A549 (cell line): ENCODE measurements at regions not wholly inside any gene's neighbourhood (a gene's known extent, or its start where the extent isn't known, plus 50 kb on each side); places are given as distances from the start of the nearest gene placed in this dataset.

Experiments
- BHLHE40 ChIP-seq: IDR thresholded peaks from 2 replicates; pipeline ENCODE4 v1.6.1; 2012; ENCODE audit warnings: low read depth, low read length, inconsistent platforms
- CBX8 ChIP-seq: fragments of 200-600 bp; sonication (generic); IDR thresholded peaks from 2 replicates; pipeline ENCODE4 v1.6.1; 2016
- EP300 ChIP-seq, 2 experiments: fragments of >200 bp; sonication (Bioruptor Twin); formaldehyde crosslinking; IDR thresholded peaks; 2 replicates in 1 of 2; 3 replicates in 1 of 2; pipeline ENCODE4 v1.6.1; 2016 to 2017
- FOSL2 ChIP-seq, 2 experiments: fragments of 450-650 bp in 1 of 2; fragments of >200 bp in 1 of 2; sonication (Bioruptor Twin) in 1 of 2; formaldehyde crosslinking; IDR thresholded peaks; 2 replicates each; pipeline versions ENCODE4 v1.5.0 to v1.6.1; 2016 to 2020; ENCODE audit warnings: mild to moderate bottlenecking in 1 of 2, moderate library complexity in 1 of 2
- HDAC2 ChIP-seq: fragments of 200-600 bp; sonication (generic); IDR thresholded peaks from 2 replicates; pipeline ENCODE4 v1.6.1; 2016
- MAFK ChIP-seq: fragments of 450-650 bp; IDR thresholded peaks from 2 replicates; pipeline ENCODE4 v1.6.1; 2014; ENCODE audit not compliant: partially characterized antibody
- POLR2A ChIP-seq: IDR thresholded peaks from 2 replicates; pipeline ENCODE4 v1.6.1; 2012; ENCODE audit warnings: mild to moderate bottlenecking, low read length
- RAD21 ChIP-seq, 2 experiments: fragments of >200 bp in 1 of 2; sonication (Bioruptor Twin) in 1 of 2; formaldehyde crosslinking in 1 of 2; IDR thresholded peaks in 1 of 2; conservative IDR thresholded peaks in 1 of 2; 2 replicates in 1 of 2; 3 replicates in 1 of 2; pipeline ENCODE4 v1.6.1; 2012 to 2018; ENCODE audit warnings: inconsistent platforms in 1 of 2
- SREBF2 ChIP-seq: fragments of 450-650 bp; IDR thresholded peaks from 2 replicates; pipeline ENCODE4 v1.6.1; 2014; ENCODE audit warnings: mild to moderate bottlenecking, moderate library complexity
- ZFP36 ChIP-seq: fragments of 450-650 bp; IDR thresholded peaks from 2 replicates; pipeline ENCODE4 v1.6.1; 2014; ENCODE audit warnings: borderline replicate concordance; ENCODE audit not compliant: partially characterized antibody
- TF ChIP-seq, protein P1 (sequence below): fragments of >200 bp; sonication (Bioruptor Twin); formaldehyde crosslinking; IDR thresholded peaks from 3 replicates; pipeline ENCODE4 v1.5.1; 2016
- TF ChIP-seq, protein P2 (sequence below): fragments of 150-350 bp; IDR thresholded peaks from 2 replicates; pipeline ENCODE4 v1.6.1; 2014; ENCODE audit warnings: low read depth, mild to moderate bottlenecking, low read length
- TF ChIP-seq, protein P3 (sequence below): IDR thresholded peaks from 2 replicates; pipeline ENCODE4 v1.6.1; 2012
- TF ChIP-seq, protein P4 (sequence below): IDR thresholded peaks from 2 replicates; pipeline ENCODE4 v1.6.1; 2012

DNA sequence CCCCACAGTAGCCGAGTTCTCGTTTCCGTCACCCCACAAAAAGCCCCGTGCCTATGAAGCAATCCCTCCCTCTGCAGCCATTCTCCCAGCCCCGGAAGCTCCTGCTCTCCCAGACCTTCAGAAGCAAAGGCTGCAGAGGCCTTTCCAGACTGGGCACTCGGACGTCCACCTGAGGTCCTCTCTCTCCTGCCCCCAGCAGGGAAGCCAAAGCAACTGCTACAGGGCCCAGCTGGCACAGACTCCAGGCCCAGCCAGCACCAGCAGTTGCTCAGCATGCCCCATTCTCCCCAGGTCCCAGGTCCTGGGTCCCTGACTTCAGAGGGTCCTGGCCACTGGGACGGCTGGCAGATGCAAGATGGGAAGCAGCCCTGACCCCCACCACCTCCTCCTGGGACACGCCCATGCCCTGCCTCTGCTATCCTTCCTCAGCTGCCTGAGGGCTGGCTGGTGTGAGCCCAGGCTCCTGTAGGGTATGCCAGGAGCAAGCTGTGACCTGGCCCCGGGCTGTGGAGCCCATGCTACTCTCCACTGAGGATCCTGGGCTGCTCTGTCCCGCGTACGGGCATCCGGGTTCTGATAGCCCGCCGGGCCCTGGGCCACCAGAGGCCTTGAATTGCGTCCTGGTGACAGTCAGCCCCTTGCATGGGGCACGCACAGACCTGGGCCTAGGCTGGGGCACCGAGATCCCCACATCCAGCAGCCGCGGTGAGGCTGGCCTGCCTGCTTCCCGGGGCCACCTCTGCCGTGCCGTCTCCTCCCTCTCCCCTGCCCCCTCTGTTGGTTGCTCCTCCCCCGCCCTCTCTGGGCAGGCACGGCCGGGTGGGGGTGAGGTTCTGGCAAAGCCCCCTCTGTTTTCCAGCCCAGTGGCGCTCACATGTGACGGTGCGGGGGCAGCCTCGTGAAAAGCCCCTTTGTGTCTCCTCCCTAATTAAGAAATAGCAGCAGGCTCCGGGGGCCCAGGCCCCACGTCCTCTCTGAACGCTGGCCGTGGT, 1310.3 kb downstream of the BRD1 start:
- TF ChIP-seq POLR2A: no peak
- TF ChIP-seq, protein P1, sequence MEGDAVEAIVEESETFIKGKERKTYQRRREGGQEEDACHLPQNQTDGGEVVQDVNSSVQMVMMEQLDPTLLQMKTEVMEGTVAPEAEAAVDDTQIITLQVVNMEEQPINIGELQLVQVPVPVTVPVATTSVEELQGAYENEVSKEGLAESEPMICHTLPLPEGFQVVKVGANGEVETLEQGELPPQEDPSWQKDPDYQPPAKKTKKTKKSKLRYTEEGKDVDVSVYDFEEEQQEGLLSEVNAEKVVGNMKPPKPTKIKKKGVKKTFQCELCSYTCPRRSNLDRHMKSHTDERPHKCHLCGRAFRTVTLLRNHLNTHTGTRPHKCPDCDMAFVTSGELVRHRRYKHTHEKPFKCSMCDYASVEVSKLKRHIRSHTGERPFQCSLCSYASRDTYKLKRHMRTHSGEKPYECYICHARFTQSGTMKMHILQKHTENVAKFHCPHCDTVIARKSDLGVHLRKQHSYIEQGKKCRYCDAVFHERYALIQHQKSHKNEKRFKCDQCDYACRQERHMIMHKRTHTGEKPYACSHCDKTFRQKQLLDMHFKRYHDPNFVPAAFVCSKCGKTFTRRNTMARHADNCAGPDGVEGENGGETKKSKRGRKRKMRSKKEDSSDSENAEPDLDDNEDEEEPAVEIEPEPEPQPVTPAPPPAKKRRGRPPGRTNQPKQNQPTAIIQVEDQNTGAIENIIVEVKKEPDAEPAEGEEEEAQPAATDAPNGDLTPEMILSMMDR: no peak
- no peak for TF ChIP-seq EP300 (IDR thresholded peaks at IDR 0.05)
- TF ChIP-seq, protein P2, sequence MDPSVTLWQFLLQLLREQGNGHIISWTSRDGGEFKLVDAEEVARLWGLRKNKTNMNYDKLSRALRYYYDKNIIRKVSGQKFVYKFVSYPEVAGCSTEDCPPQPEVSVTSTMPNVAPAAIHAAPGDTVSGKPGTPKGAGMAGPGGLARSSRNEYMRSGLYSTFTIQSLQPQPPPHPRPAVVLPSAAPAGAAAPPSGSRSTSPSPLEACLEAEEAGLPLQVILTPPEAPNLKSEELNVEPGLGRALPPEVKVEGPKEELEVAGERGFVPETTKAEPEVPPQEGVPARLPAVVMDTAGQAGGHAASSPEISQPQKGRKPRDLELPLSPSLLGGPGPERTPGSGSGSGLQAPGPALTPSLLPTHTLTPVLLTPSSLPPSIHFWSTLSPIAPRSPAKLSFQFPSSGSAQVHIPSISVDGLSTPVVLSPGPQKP: no peak
- TF ChIP-seq, protein P3, sequence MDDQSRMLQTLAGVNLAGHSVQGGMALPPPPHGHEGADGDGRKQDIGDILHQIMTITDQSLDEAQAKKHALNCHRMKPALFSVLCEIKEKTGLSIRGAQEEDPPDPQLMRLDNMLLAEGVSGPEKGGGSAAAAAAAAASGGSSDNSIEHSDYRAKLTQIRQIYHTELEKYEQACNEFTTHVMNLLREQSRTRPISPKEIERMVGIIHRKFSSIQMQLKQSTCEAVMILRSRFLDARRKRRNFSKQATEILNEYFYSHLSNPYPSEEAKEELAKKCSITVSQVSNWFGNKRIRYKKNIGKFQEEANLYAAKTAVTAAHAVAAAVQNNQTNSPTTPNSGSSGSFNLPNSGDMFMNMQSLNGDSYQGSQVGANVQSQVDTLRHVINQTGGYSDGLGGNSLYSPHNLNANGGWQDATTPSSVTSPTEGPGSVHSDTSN: no peak
- peak in 1 of 2 experiments; percentile 36; a peak in 2 of 5 replicates for TF ChIP-seq RAD21 (conservative IDR thresholded peaks at IDR 0.05 in 1 of 2, IDR thresholded peaks at IDR 0.05 in 1 of 2)
- TF ChIP-seq, protein P4, sequence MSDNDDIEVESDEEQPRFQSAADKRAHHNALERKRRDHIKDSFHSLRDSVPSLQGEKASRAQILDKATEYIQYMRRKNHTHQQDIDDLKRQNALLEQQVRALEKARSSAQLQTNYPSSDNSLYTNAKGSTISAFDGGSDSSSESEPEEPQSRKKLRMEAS: no peak
- TF ChIP-seq ZFP36: no peak
- no peak for TF ChIP-seq CBX8
- TF ChIP-seq SREBF2: no peak
- TF ChIP-seq BHLHE40: no peak
- TF ChIP-seq FOSL2 (IDR thresholded peaks at IDR 0.05): no peak
- TF ChIP-seq FOSL2 (CRISPR knock-in tag; IDR thresholded peaks at IDR 0.05): no peak
- no peak for TF ChIP-seq MAFK
- no peak for TF ChIP-seq HDAC2
